GM18517 (cell line): ENCODE measurements at regions not wholly inside any gene's neighbourhood (a gene's known extent, or its start where the extent isn't known, plus 50 kb on each side); places are given as distances from the start of the nearest gene placed in this dataset.
"Not testable (repeated sequence)": the region's sequence is repeated elsewhere in the genome, so short reads cannot be mapped to it uniquely, and the experiment has no call there.

Experiments
- ATAC-seq: cut with Tn5 transposase; IDR thresholded peaks from one replicate; pipeline ENCODE4 v1.9.1; 2021; ENCODE audit warnings: mild to moderate bottlenecking, moderate library complexity; ENCODE audit not compliant: unreplicated experiment

GRCh38 chr2:91520972-91521535 lies 2829.6 kb downstream of the RPIA start:
- ATAC-seq = not testable (repeated sequence)

GRCh38 chr2:91521944-91522343 lies 2830.5 kb downstream of the RPIA start:
- ATAC-seq = not testable (repeated sequence)

- not testable (repeated sequence) for ATAC-seq
Observed at GRCh38 chr2:91522877-91523276, 2831.4 kb downstream of the RPIA start.

- not testable (repeated sequence) for ATAC-seq
Observed at GRCh38 chr2:91523751-91524150, 2832.3 kb downstream of the RPIA start.

GRCh38 chr2:91525587-91525986 lies 2834.1 kb downstream of the RPIA start:
- ATAC-seq = not testable (repeated sequence)

GRCh38 chr2:91526083-91526482 lies 2834.6 kb downstream of the RPIA start:
- ATAC-seq = not testable (repeated sequence)

- not testable (repeated sequence) for ATAC-seq
Observed at GRCh38 chr2:91527056-91527455, 2835.6 kb downstream of the RPIA start.

- ATAC-seq = not testable (repeated sequence)
Observed at GRCh38 chr2:91527491-91528031, 2836.1 kb downstream of the RPIA start.

- ATAC-seq = not testable (repeated sequence)
Observed at GRCh38 chr2:91528361-91528760, 2836.9 kb downstream of the RPIA start.

- not testable (repeated sequence) for ATAC-seq
Observed at GRCh38 chr2:91536109-91536508, 2844.6 kb downstream of the RPIA start.

GRCh38 chr2:91536549-91537263 lies 2845.2 kb downstream of the RPIA start:
- ATAC-seq = not testable (repeated sequence)

GRCh38 chr2:91549316-91549715 lies 2857.8 kb downstream of the RPIA start:
- ATAC-seq = not testable (repeated sequence)

- not testable (repeated sequence) for ATAC-seq
Observed at GRCh38 chr2:91558234-91558633, 2866.8 kb downstream of the RPIA start.

- not testable (repeated sequence) for ATAC-seq
Observed at GRCh38 chr2:91559269-91559668, 2867.8 kb downstream of the RPIA start.

GRCh38 chr2:91559886-91560614 lies 2868.6 kb downstream of the RPIA start:
- not testable (repeated sequence) for ATAC-seq

- not testable (repeated sequence) for ATAC-seq
Observed at GRCh38 chr2:91562184-91562583, 2870.7 kb downstream of the RPIA start.

- ATAC-seq = not testable (repeated sequence)
Observed at GRCh38 chr2:91564700-91565099, 2873.2 kb downstream of the RPIA start.

GRCh38 chr2:91565689-91566430 lies 2874.4 kb downstream of the RPIA start:
- not testable (repeated sequence) for ATAC-seq

- not testable (repeated sequence) for ATAC-seq
Observed at GRCh38 chr2:91566611-91567010, 2875.1 kb downstream of the RPIA start.

- ATAC-seq = not testable (repeated sequence)
Observed at GRCh38 chr2:91567546-91568335, 2876.3 kb downstream of the RPIA start.
